ENCODE measurements at regions not wholly inside any gene's neighbourhood (a gene's known extent, or its start where the extent isn't known, plus 50 kb on each side); places are given as distances from the start of the nearest gene placed in this dataset.

- TF ChIP-seq CTCF (IDR thresholded peaks at IDR 0.05) (no peak), POLR2A (IDR thresholded peaks at IDR 0.05) (no peak)
These were observed 1108.3 kb upstream of the FLRT2 start for GRCh38 chr14:84421621-84422020.

Data from ovary (tissue), 3 donors.